ENCODE measurements at regions not wholly inside any gene's neighbourhood (a gene's known extent, or its start where the extent isn't known, plus 50 kb on each side); places are given as distances from the start of the nearest gene placed in this dataset.
A peak's percentile ranks its signal among the peaks of the same experiment; 100 is the strongest.

DNA sequence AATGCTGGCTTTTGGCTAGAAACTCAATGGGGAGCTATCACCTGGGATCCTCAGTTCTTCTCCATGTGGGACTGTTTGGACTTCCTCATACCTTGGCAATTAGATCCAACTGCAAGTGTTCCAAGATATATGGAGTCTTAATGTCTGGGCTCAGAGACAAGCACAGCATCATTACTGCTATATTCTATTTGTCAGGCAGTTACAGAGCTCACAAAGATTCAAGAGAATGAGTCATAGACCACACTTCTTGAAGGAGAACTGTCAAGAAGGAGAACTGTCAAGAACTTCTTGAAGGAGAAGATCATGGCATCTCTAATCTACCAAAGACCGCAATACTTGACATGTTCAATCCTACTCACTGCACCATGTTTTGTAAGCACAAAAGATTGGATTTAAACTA lies 106.8 kb upstream of the NREP start:
- H3K4me1 ChIP-seq: peaks cover 18% of the 10 kb centered on the region
- WGBS, 3 donors: 93 to 97% (median 96%) methylated on average over 1 of the region's 1 CpG
- no peaks in the 10 kb centered on the region for H3K9me3 ChIP-seq
- H3K36me3 ChIP-seq (ENCODE audit: insufficient read depth in 1 of 2, low read depth in 1 of 2): no peaks in the 10 kb centered on the region
- intact Hi-C loops (cut with DNase I): no loop called here
- TF ChIP-seq, protein P1, sequence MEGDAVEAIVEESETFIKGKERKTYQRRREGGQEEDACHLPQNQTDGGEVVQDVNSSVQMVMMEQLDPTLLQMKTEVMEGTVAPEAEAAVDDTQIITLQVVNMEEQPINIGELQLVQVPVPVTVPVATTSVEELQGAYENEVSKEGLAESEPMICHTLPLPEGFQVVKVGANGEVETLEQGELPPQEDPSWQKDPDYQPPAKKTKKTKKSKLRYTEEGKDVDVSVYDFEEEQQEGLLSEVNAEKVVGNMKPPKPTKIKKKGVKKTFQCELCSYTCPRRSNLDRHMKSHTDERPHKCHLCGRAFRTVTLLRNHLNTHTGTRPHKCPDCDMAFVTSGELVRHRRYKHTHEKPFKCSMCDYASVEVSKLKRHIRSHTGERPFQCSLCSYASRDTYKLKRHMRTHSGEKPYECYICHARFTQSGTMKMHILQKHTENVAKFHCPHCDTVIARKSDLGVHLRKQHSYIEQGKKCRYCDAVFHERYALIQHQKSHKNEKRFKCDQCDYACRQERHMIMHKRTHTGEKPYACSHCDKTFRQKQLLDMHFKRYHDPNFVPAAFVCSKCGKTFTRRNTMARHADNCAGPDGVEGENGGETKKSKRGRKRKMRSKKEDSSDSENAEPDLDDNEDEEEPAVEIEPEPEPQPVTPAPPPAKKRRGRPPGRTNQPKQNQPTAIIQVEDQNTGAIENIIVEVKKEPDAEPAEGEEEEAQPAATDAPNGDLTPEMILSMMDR (IDR thresholded peaks at IDR 0.05): no peak
- ATAC-seq (no peak), DNase-seq (no peak)
- no peaks in the 10 kb centered on the region for H3K27me3 ChIP-seq (ENCODE audit: insufficient read depth in 3 of 3, low read length in 2 of 3)
- no peak overlapping the region for H3K27ac ChIP-seq
- no peak overlapping the region for H3K4me3 ChIP-seq

DNA sequence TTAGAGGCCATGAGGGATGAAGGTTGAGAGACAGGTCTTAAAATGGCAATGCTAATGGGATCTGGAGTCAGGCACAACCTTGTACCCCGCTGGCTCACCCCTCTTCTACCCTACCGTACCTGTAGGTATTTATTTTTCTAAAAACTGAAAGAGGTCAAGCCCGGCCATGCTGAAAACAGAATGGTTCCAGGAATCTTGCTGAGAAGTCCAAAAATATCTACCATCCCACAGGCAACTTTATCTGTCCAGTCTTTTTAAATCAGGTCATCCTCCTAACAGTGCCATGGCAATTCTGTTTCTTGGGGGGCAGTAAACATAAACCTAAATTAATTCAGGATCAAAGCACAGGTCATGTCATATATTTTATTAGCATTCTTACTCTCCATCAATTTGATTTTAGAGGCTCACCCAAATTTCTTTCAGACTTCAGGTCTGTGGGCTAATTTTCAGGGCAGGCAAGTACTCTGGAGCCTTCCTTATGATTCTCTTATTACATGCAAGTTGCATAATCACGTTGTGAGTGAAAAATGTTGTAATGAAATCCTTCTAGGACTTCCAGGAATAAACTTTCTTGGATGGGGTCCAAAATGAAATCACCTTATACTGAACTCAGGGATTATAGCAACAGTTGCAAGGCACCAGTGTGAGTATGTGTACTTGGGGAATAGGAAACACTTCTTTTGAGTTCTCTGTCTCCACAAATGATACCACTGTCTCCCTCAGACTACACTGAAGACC lies 102.7 kb upstream of the NREP start:
- H3K4me1 ChIP-seq: peaks cover 18% of the 10 kb centered on the region
- intact Hi-C loops (cut with DNase I): loop anchor here in 1 of 2 donors (10.0 kb wide), 1 partner anchor 305 kb away; no protein-coding TSS in a partner anchor
- H3K9me3 ChIP-seq: no peaks in the 10 kb centered on the region
- no peak for DNase-seq
- TF ChIP-seq, protein P1 (IDR thresholded peaks at IDR 0.05): no peak
- no peak overlapping the region for H3K27ac ChIP-seq
- 21 to 42% (median 24%) methylated on average over 4 of the region's 4 CpGs for whole genome bisulfite sequencing, 3 donors
- H3K36me3 ChIP-seq (ENCODE audit: insufficient read depth in 1 of 2, low read depth in 1 of 2): no peaks in the 10 kb centered on the region
- no peak overlapping the region for H3K4me3 ChIP-seq
- H3K27me3 ChIP-seq (ENCODE audit: insufficient read depth in 3 of 3, low read length in 2 of 3): no peaks in the 10 kb centered on the region
- peak; percentile 80 to 89 (median 80) for ATAC-seq

DNA sequence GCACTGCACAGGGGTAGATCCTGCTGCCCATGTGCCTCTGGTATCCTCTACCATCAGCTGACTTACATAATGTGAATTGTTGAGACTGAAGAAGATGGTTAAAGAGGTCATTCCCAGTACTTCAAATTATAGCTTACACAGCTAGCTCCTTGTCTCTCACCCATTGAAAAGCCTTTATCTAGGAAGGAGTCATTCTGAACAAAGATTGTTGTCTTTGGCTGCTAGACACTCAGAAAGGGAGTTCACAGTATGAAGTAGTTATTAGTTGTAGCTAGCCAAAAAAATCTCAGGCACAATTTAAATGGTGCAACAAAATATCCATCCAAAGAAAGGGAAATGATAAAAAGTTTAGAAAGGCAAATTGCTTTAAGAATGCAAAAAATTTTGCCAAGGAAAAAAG lies 102.0 kb upstream of the NREP start:
- Histone ChIP-seq H3K36me3 (ENCODE audit: insufficient read depth in 1 of 2, low read depth in 1 of 2) (no peaks in the 10 kb centered on the region), H3K4me3 (no peak overlapping the region), H3K27me3 (ENCODE audit: insufficient read depth in 3 of 3, low read length in 2 of 3) (no peaks in the 10 kb centered on the region), H3K27ac (no peak overlapping the region), H3K9me3 (no peaks in the 10 kb centered on the region), H3K4me1 (peaks cover 18% of the 10 kb centered on the region)
- DNase-seq (no peak), ATAC-seq (no peak)
- TF ChIP-seq, protein P1 (IDR thresholded peaks at IDR 0.05): no peak
- intact Hi-C loops (cut with DNase I): loop anchor here in 1 of 2 donors (10.0 kb wide), 1 partner anchor 304 kb away; no protein-coding TSS in a partner anchor

DNA sequence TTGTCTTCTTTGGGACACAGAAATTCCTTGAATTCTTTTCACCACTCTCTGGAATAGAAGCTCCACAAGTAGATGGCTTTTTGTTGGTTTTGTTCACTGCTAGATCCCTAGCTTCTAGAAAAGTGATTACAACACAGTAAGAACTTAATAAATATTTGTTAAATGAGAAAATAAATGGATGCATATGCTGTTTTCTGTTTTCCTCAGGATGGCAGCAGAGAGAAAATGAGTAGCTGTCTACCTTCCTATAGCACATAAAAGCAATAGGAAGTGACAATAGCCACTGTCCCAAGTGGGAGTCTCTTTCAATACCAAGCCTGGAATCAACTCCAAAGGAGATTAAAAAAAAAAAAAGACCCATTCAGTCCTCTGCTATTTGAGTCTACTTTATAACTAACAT lies 100.6 kb upstream of the NREP start:
- Histone ChIP-seq H3K27ac (no peak overlapping the region), H3K9me3 (no peaks in the 10 kb centered on the region), H3K4me3 (no peak overlapping the region), H3K4me1 (peaks cover 18% of the 10 kb centered on the region), H3K36me3 (ENCODE audit: insufficient read depth in 1 of 2, low read depth in 1 of 2) (no peaks in the 10 kb centered on the region), H3K27me3 (ENCODE audit: insufficient read depth in 3 of 3, low read length in 2 of 3) (no peaks in the 10 kb centered on the region)
- DNase-seq: no peak
- no peak for ATAC-seq
- intact Hi-C loops (cut with DNase I): loop anchor here in 1 of 2 donors (10.0 kb wide), 1 partner anchor 303 kb away; no protein-coding TSS in a partner anchor
- TF ChIP-seq, protein P1 (IDR thresholded peaks at IDR 0.05): no peak
